HepG2 (cell line): ENCODE measurements at regions not wholly inside any gene's neighbourhood (a gene's known extent, or its start where the extent isn't known, plus 50 kb on each side); places are given as distances from the start of the nearest gene placed in this dataset.

ENCODE experiments used
- ATAC-seq: fragments of 200-7000 bp; cut with Tn5 transposase; 3 replicates; pipeline ENCODE4 v1.9.1; 2020; ENCODE audit warnings: mild to moderate bottlenecking, moderate library complexity
- BruUV-seq: library from RNA; stranded (reverse); fragments of 400-500 nt; replicated peaks from 2 replicates; lab custom pipeline; 2021; lab: Mats Ljungman, UMichigan
- CTCF ChIA-PET: fragments of 300-600 bp; formaldehyde crosslinking; extraction: SDS; loops from one replicate; lab custom pipeline; 2021; ENCODE audit warnings: low total read pairs, inconsistent platforms, low intra/inter-chr PET ratio; lab: Yijun Ruan, JAX
- POLR2A ChIA-PET: fragments of 350-600 bp; sonication (Branson Sonifier 250); formaldehyde crosslinking; loops from one replicate; lab custom pipeline; 2020; ENCODE audit warnings: antibody characterized with exemption, inconsistent platforms; lab: Yijun Ruan, JAX
- DNase-seq: peaks from one replicate; pipeline ENCODE4 v3.0.0-alpha.2; 2015; ENCODE audit warnings: low spot score
- FAIRE-seq: peaks from 3 replicates; lab custom pipeline; 2011; peaks lifted over from hg19 to GRCh38; lab: Jason Lieb, UNC
- H2AFZ ChIP-seq: one replicate; pipeline ENCODE4 v1.6.1; 2011; ENCODE audit warnings: low read length, inconsistent platforms
- H3K27ac ChIP-seq: fragments of 300-600 bp; 3 replicates; pipeline ENCODE4 v1.8.0; 2011; ENCODE audit warnings: mixed run types, mild to moderate bottlenecking, mixed read lengths, low read length, inconsistent platforms; ENCODE audit not compliant: insufficient read depth; ENCODE audit errors: extremely low read length
- H3K27me3 ChIP-seq, 2 experiments: fragments of 200-600 bp in 1 of 2; 2 replicates in 1 of 2; 3 replicates in 1 of 2; pipeline versions ENCODE4 v1.6.0 to v1.8.0; 2011; ENCODE audit warnings: low read length in 2 of 2, mild to moderate bottlenecking in 2 of 2, moderate library complexity in 2 of 2, inconsistent platforms in 1 of 2; ENCODE audit not compliant: insufficient read depth in 2 of 2, control insufficient read depth in 1 of 2
- H3K36me3 ChIP-seq, 2 experiments: fragments of 200-600 bp in 1 of 2; replicated peaks in 1 of 2; 2 replicates in 1 of 2; 3 replicates in 1 of 2; pipeline versions ENCODE4 v1.5.1 to v1.8.0; 2011; ENCODE audit warnings: low read length in 2 of 2, inconsistent platforms in 1 of 2; ENCODE audit not compliant: insufficient read depth in 2 of 2, control insufficient read depth in 1 of 2
- H3K4me1 ChIP-seq: 2 replicates; pipeline ENCODE4 v1.5.1; 2012; ENCODE audit warnings: low read length, inconsistent platforms; ENCODE audit not compliant: insufficient read depth
- H3K4me2 ChIP-seq: 2 replicates; pipeline ENCODE4 v1.6.0; 2011; ENCODE audit warnings: low read depth, low read length, inconsistent platforms
- H3K4me3 ChIP-seq, 3 experiments: fragments of 200-600 bp in 1 of 3; sonication (generic), shearing (Covaris generic) in 1 of 3; replicated peaks in 1 of 3; 2 replicates each; pipeline ENCODE4 v1.5.1; 2011 to 2016; ENCODE audit warnings: low read length in 3 of 3, inconsistent platforms in 2 of 3, low read depth in 2 of 3, mild to moderate bottlenecking in 2 of 3, control low read depth in 1 of 3, mixed read lengths in 1 of 3; ENCODE audit not compliant: insufficient read depth in 1 of 3
- H3K79me2 ChIP-seq: one replicate; pipeline ENCODE4 v1.6.1; 2011; ENCODE audit warnings: low read length, inconsistent platforms; ENCODE audit not compliant: insufficient read depth
- H3K9ac ChIP-seq: 2 replicates; pipeline ENCODE4 v1.6.0; 2011; ENCODE audit warnings: mild to moderate bottlenecking, low read depth, low read length, inconsistent platforms; ENCODE audit not compliant: insufficient read depth
- H3K9me3 ChIP-seq: 2 replicates; pipeline ENCODE4 v1.5.1; 2012; ENCODE audit warnings: mild to moderate bottlenecking, low read length
- H4K20me1 ChIP-seq: 2 replicates; pipeline ENCODE4 v1.6.0; 2011; ENCODE audit warnings: inconsistent platforms, mild to moderate bottlenecking, low read length, moderate library complexity; ENCODE audit not compliant: insufficient read depth
- KLF16 ChIP-seq, 2 experiments: sonication (generic) in 1 of 2; formaldehyde crosslinking in 1 of 2; IDR thresholded peaks; 2 replicates each; pipeline versions ENCODE4 v1.6.1 to v1.8.0; 2016 to 2023; ENCODE audit warnings: missing genetic modification reagents in 2 of 2, missing compliant biosample characterization in 1 of 2
- PTBP1 ChIP-seq: fragments of 200-400 bp; formaldehyde crosslinking; IDR thresholded peaks from 2 replicates; pipeline ENCODE4 v1.6.1; 2018; ENCODE audit warnings: low read length, low read depth; ENCODE audit not compliant: poor library complexity, severe bottlenecking
- SPEN ChIP-seq: sonication (generic); formaldehyde crosslinking; IDR thresholded peaks from 2 replicates; pipeline ENCODE4 v1.5.1; 2020; ENCODE audit warnings: low read depth, mild to moderate bottlenecking, missing genetic modification reagents
- TERF1 ChIP-seq: sonication (generic); formaldehyde crosslinking; IDR thresholded peaks from 2 replicates; pipeline ENCODE4 v1.8.0; 2022; ENCODE audit warnings: mild to moderate bottlenecking, missing genetic modification reagents, moderate library complexity
- ZNF367 ChIP-seq: sonication (generic); formaldehyde crosslinking; IDR thresholded peaks from 2 replicates; pipeline ENCODE4 v1.4.0; 2020; ENCODE audit warnings: missing genetic modification reagents, borderline replicate concordance
- WGBS: methylation state at CpG from one replicate; pipeline ENCODE4 v1.1.6; 2017; ENCODE audit warnings: low lambda C conversion rate; 5-methylcytosine and 5-hydroxymethylcytosine counted together
- in situ Hi-C: cut with HindIII; loops from 2 replicates; pipeline ENCODE4 v1.10.0; 2017; ENCODE audit warnings: low pct_unique_long_range_greater_than_20kb; ENCODE audit not compliant: extremely low pct_ligation_motif_present
- intact Hi-C: fragments of 100-400 bp; cut with micrococcal nuclease; formaldehyde crosslinking; loops from one replicate; pipeline ENCODE4 v1.10.0; 2022; ENCODE audit not compliant: unreplicated experiment
- TF ChIP-seq, protein P1 (sequence below): sonication (generic); formaldehyde crosslinking; IDR thresholded peaks from 2 replicates; pipeline ENCODE4 v1.4.0; 2020; ENCODE audit warnings: missing genetic modification reagents

DNA sequence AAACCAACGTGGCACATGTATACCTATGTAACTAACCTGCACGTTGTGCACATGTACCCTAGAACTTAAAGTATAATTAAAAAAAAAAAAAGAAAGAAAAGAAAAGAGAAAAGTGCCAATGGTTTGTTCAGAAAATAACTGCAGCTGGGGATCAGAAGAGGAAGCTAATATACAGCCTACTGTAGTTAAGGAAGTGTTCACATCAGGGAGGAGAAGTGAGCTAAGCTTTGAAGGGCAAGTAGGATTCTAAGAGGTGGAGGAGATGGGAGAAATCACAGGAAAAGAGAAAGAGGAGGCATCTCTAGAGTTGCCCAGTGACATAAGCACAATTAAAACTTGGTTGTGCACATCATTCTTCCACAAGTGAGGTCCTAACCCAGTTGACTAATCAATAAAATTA, 214.4 kb upstream of the DTNBP1 start (continued):
- no peak for TF ChIP-seq KLF16 (CRISPR knock-in tag; IDR thresholded peaks at IDR 0.05)

DNA sequence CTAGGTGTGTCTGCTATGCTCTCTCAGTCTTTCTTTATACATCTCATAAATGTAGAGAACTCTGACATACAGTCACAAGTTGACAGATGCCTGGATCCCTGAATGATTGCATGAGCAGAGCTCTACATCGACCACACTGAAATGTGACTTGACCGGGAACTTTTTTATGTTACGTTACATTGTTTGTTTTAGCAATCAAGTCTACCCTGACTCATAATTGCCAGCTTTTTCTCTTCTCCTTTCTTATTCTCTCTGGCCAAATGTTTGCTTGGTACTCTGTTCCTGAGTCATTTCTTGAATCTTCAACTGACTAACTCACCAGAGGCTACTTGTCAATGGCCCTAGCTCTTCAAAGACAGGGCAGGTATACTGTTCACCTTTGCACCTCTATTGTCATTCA, 213.6 kb upstream of the DTNBP1 start:
- ChIA-PET POLR2A (no interaction called here), CTCF (no interaction called here)
- 4% methylated on average over 3 of the region's 3 CpGs for WGBS
- intact Hi-C loops, result no loop called here
- FAIRE-seq (no peak), ATAC-seq (no peak), DNase-seq (no peak)
- TF ChIP-seq ZNF367 (no peak), SPEN (CRISPR knock-in tag) (no peak), PTBP1 (no peak), TERF1 (CRISPR knock-in tag) (no peak)
- TF ChIP-seq, protein P1, sequence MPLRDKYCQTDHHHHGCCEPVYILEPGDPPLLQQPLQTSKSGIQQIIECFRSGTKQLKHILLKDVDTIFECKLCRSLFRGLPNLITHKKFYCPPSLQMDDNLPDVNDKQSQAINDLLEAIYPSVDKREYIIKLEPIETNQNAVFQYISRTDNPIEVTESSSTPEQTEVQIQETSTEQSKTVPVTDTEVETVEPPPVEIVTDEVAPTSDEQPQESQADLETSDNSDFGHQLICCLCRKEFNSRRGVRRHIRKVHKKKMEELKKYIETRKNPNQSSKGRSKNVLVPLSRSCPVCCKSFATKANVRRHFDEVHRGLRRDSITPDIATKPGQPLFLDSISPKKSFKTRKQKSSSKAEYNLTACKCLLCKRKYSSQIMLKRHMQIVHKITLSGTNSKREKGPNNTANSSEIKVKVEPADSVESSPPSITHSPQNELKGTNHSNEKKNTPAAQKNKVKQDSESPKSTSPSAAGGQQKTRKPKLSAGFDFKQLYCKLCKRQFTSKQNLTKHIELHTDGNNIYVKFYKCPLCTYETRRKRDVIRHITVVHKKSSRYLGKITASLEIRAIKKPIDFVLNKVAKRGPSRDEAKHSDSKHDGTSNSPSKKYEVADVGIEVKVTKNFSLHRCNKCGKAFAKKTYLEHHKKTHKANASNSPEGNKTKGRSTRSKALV, result no peak
- Histone ChIP-seq H3K4me1 (no peaks in the 10 kb centered on the region), H3K4me3 (no peak overlapping the region), H3K27me3 (peaks cover 1 to 11% of the 10 kb centered on the region in 2 experiments; a peak in 3 of 5 replicates), H3K9me3 (no peaks in the 10 kb centered on the region), H3K9ac (no peak overlapping the region), H3K4me2 (no peak overlapping the region), H3K36me3 (no peaks in the 10 kb centered on the region), H3K79me2 (no peaks in the 10 kb centered on the region), H4K20me1 (no peaks in the 10 kb centered on the region), H2AFZ (no peak overlapping the region), H3K27ac (no peak overlapping the region)
- no TSS peak for BruUV-seq
- in situ Hi-C loops, result no loop called here
